ENCODE measurements at regions not wholly inside any gene's neighbourhood (a gene's known extent, or its start where the extent isn't known, plus 50 kb on each side); places are given as distances from the start of the nearest gene placed in this dataset.

DNA sequence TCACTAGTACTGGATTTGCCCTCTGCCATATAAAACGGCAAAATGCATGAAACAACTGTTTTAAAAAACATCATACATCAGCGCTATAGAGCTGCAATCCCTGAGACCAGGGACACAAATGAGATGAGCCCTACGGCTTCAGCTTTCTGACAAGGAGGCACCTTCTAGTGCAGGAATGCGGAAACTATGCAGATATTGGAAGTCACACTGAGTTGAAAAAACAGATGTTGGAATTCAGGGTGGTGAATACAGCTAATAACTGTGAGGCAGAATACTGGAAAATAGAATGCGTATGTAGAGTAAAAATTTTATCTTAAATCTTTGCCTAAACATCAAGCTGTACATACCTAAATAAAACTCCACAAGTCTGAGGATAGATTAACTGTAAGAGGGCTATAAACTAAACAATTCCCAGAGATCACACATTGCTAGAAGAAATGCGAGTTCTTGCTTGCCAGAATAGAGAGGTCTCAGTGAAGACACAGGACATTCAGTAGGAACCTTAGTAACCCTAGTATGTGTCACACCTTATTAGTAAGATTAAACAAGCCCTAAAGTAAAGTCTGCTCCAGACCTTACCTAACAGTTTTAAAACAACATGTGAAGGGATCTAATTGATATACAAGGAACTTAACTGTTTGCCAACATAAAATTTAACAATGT, 541.4 kb upstream of the DDX18 start:
- TF ChIP-seq, protein P1, sequence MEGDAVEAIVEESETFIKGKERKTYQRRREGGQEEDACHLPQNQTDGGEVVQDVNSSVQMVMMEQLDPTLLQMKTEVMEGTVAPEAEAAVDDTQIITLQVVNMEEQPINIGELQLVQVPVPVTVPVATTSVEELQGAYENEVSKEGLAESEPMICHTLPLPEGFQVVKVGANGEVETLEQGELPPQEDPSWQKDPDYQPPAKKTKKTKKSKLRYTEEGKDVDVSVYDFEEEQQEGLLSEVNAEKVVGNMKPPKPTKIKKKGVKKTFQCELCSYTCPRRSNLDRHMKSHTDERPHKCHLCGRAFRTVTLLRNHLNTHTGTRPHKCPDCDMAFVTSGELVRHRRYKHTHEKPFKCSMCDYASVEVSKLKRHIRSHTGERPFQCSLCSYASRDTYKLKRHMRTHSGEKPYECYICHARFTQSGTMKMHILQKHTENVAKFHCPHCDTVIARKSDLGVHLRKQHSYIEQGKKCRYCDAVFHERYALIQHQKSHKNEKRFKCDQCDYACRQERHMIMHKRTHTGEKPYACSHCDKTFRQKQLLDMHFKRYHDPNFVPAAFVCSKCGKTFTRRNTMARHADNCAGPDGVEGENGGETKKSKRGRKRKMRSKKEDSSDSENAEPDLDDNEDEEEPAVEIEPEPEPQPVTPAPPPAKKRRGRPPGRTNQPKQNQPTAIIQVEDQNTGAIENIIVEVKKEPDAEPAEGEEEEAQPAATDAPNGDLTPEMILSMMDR (IDR thresholded peaks at IDR 0.05; ENCODE audit: low read depth, low read length, missing input control): no peak
- TF ChIP-seq, protein P2, sequence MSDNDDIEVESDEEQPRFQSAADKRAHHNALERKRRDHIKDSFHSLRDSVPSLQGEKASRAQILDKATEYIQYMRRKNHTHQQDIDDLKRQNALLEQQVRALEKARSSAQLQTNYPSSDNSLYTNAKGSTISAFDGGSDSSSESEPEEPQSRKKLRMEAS (IDR thresholded peaks at IDR 0.05): no peak
- TF ChIP-seq FOXA2 (IDR thresholded peaks at IDR 0.05) (no peak), JUND (IDR thresholded peaks at IDR 0.05) (no peak)
- TF ChIP-seq, protein P3, sequence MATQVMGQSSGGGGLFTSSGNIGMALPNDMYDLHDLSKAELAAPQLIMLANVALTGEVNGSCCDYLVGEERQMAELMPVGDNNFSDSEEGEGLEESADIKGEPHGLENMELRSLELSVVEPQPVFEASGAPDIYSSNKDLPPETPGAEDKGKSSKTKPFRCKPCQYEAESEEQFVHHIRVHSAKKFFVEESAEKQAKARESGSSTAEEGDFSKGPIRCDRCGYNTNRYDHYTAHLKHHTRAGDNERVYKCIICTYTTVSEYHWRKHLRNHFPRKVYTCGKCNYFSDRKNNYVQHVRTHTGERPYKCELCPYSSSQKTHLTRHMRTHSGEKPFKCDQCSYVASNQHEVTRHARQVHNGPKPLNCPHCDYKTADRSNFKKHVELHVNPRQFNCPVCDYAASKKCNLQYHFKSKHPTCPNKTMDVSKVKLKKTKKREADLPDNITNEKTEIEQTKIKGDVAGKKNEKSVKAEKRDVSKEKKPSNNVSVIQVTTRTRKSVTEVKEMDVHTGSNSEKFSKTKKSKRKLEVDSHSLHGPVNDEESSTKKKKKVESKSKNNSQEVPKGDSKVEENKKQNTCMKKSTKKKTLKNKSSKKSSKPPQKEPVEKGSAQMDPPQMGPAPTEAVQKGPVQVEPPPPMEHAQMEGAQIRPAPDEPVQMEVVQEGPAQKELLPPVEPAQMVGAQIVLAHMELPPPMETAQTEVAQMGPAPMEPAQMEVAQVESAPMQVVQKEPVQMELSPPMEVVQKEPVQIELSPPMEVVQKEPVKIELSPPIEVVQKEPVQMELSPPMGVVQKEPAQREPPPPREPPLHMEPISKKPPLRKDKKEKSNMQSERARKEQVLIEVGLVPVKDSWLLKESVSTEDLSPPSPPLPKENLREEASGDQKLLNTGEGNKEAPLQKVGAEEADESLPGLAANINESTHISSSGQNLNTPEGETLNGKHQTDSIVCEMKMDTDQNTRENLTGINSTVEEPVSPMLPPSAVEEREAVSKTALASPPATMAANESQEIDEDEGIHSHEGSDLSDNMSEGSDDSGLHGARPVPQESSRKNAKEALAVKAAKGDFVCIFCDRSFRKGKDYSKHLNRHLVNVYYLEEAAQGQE (IDR thresholded peaks at IDR 0.05): no peak

All from liver (tissue), 3 donors.